Mucosa of descending colon (tissue), 3 donors: ENCODE measurements at regions not wholly inside any gene's neighbourhood (a gene's known extent, or its start where the extent isn't known, plus 50 kb on each side); places are given as distances from the start of the nearest gene placed in this dataset.

ENCODE experiments used
- ATAC-seq: fragments of 200-7000 bp; cut with Tn5 transposase; one replicate; pipeline ENCODE4 v1.9.1; 2020; ENCODE audit warnings: mild to moderate bottlenecking, moderate library complexity
- DNase-seq, 3 donors: peaks; one replicate each; pipeline ENCODE4 v3.0.0-alpha.2; 2020
- H3K36me3 ChIP-seq: fragments of 200-600 bp; one replicate; pipeline ENCODE4 v1.8.0; 2021; ENCODE audit warnings: low read depth, mild to moderate bottlenecking
- H3K4me1 ChIP-seq: fragments of 200-600 bp; one replicate; pipeline ENCODE4 v1.8.0; 2021; ENCODE audit warnings: low read depth, mild to moderate bottlenecking
- H3K4me3 ChIP-seq: fragments of 200-600 bp; one replicate; pipeline ENCODE4 v1.8.0; 2021; ENCODE audit warnings: mild to moderate bottlenecking
- H3K9me3 ChIP-seq: fragments of 200-600 bp; one replicate; pipeline ENCODE4 v1.8.0; 2021; ENCODE audit warnings: mild to moderate bottlenecking
- CTCF ChIP-seq: fragments of 200-600 bp; IDR thresholded peaks from one replicate; pipeline ENCODE4 v1.8.0; 2022; ENCODE audit warnings: antibody characterized with exemption, mild to moderate bottlenecking
- intact Hi-C, 2 donors: fragments of 100-400 bp; cut with DNase I in 1 of 2; cut with micrococcal nuclease in 1 of 2; formaldehyde crosslinking; loops; one replicate each; pipeline versions ENCODE4 v1.11.0 to v1.11.1; 2022; cut with DNase I, micrococcal nuclease
- donor health status: DM: no; HTN: no; CAD: no; lungs with moderate emphysema.
- donor health status: DM: no; HTN: no; CAD: no.
- donor health status: DM: no; HTN: yes; CAD: no.

- H3K4me3 ChIP-seq = no peak overlapping the region
- intact Hi-C loops = no loop called here
- DNase-seq = no peak
- no peaks in the 10 kb centered on the region for H3K4me1 ChIP-seq
- no peaks in the 10 kb centered on the region for H3K9me3 ChIP-seq
- ATAC-seq = no peak
- no peaks in the 10 kb centered on the region for H3K36me3 ChIP-seq
- no peak for TF ChIP-seq CTCF
Observed at GRCh38 chr4:13093170-13093569, 391.0 kb downstream of the RAB28 start.

GRCh38 chr4:13092702-13093101 is 391.4 kb downstream of the RAB28 start:
- H3K4me3 ChIP-seq = no peak overlapping the region
- TF ChIP-seq CTCF = no peak
- ATAC-seq (no peak), DNase-seq (no peak)
- H3K4me1 ChIP-seq = no peaks in the 10 kb centered on the region
- H3K36me3 ChIP-seq = no peaks in the 10 kb centered on the region
- no peaks in the 10 kb centered on the region for H3K9me3 ChIP-seq
- intact Hi-C loops = no loop called here

- no peak for TF ChIP-seq CTCF
- DNase-seq = no peak
- no peaks in the 10 kb centered on the region for H3K36me3 ChIP-seq
- no peak overlapping the region for H3K4me3 ChIP-seq
- no peaks in the 10 kb centered on the region for H3K9me3 ChIP-seq
- H3K4me1 ChIP-seq = no peaks in the 10 kb centered on the region
- intact Hi-C loops = no loop called here
- ATAC-seq = no peak
Observed at GRCh38 chr4:13089659-13089998, 394.5 kb downstream of the RAB28 start.

- Histone ChIP-seq H3K36me3 (no peaks in the 10 kb centered on the region), H3K4me3 (no peak overlapping the region), H3K9me3 (no peaks in the 10 kb centered on the region), H3K4me1 (no peaks in the 10 kb centered on the region)
- peak in 1 of 3 donors; percentile 5 for DNase-seq
- TF ChIP-seq CTCF = no peak
- ATAC-seq = no peak
- intact Hi-C loops = no loop called here
Observed at GRCh38 chr4:13088726-13089658, 395.1 kb downstream of the RAB28 start.

- intact Hi-C loops = no loop called here
- no peaks in the 10 kb centered on the region for H3K4me1 ChIP-seq
- ATAC-seq = no peak
Observed at GRCh38 chr4:13087041-13087440, 397.1 kb downstream of the RAB28 start.

More at GRCh38 chr4:13087041-13087440, 397.1 kb downstream of the RAB28 start:
- no peaks in the 10 kb centered on the region for H3K36me3 ChIP-seq
- TF ChIP-seq CTCF = no peak
- no peak for DNase-seq
- H3K9me3 ChIP-seq = peaks cover 4% of the 10 kb centered on the region
- no peak overlapping the region for H3K4me3 ChIP-seq
